HG03558 (cell line): ENCODE measurements at regions not wholly inside any gene's neighbourhood (a gene's known extent, or its start where the extent isn't known, plus 50 kb on each side); places are given as distances from the start of the nearest gene placed in this dataset.
"Not testable (repeated sequence)": the region's sequence is repeated elsewhere in the genome, so short reads cannot be mapped to it uniquely, and the experiment has no call there.

Source experiments
- ATAC-seq: cut with Tn5 transposase; IDR thresholded peaks from one replicate; pipeline ENCODE4 v1.9.1; 2021; ENCODE audit warnings: moderate number of reproducible peaks; ENCODE audit not compliant: unreplicated experiment; ENCODE audit errors: extremely low read depth

DNA sequence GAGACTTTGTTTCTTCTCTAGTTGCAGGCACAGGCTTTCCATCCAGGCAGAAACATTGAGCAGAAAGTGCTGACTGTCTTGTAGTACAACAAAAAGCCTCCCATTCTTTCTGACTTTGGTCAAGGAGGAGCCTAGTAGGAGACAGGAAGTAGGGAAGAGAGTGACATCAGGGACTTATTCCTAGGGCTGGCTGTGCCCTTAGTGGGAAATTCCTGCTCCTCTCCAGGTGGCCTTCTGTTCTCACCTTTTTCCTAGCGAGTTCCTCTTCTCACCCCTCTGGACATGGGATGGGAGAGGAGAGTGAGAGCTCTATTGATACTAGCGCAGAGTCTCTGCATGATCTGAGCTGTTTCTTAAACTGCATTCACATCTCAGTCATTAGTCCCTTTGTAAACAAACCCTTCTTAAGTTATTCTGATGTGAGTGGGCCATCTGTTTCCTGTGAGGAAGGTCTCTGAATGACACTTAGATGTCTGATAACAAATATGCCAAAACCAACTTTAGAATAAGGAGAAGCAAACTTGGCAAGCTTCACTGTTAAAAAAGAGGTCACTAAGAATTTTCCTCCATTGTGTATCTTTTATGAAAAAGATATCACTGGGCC lies 455.0 kb downstream of the GJA1 start:
- ATAC-seq: no peak

DNA sequence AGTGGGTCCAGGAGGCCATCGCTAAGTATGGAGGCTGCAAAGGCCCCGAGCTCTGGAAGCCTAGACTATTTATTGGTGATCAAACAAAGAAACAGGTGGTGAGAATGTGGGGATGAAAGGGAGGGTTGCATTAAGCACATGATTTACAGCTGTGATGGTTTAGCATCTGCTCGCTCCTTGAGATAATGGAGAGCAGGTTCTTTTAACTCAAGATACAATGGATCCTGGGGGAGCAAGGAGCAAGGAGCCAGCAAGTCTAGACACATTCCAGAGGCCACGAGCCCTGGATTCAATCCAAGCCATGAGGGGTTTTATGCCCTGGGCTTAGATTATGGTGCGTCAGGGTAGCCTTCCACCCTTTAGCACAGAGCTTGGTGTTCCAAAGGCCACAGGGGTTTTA lies 460.3 kb downstream of the GJA1 start:
- not testable (repeated sequence) for ATAC-seq

DNA sequence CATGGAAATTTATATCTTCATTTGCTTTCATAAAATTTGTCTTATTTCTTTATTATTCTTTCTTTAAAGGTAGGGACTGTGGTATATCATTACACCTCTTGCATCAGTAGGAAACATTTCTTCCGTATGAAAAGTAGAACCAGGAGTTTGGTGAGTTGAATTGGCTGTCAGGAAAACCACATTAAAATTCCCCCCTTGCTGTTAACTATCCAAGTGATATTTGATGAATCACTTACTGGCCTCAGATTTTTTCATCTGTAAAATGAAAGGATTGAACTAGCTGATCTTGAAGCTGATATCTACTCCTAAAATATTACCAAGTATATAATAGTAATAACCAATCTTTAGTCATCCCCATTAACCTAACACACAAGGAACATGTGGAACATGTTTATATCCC lies 460.9 kb downstream of the GJA1 start:
- ATAC-seq: no peak

DNA sequence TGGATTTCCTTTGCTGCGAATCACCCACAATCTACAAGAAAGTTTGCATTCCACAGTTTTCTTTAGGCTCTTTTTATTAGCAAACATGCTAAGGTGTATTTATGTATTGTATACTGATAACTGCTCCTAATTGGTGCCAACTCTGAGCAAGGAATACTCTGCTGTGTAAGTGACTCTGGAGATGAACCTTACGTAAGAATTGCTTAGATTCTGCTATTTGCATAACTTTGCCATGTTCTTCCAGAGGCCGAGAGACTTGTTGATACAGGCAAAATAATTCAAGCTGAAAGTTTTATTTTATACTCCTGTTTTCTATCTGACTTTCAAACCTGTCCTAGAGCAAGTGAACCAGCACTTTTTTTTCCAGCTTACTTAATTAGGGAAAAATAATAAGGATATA lies 461.3 kb downstream of the GJA1 start:
- no peak for ATAC-seq

DNA sequence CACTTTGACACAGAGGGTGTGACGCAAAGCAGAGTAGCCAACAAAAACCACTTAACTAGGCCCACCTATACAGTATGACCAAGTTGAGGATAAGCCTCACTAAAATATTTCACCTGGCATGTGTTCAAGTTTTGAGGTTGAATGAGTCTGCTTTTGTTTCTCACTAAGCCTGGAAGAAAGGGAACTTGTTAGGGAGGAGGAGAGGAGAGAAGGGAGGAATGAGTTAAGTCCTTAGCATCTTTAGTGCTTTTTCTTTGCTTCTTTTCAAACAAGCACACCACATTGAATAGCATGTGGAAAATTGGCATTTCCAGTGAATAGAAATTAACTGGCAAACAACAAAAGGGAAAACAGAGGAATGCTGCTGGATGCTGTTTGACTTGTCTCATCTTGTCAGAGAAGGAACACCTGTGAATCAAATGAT lies 461.9 kb downstream of the GJA1 start:
- no peak for ATAC-seq

DNA sequence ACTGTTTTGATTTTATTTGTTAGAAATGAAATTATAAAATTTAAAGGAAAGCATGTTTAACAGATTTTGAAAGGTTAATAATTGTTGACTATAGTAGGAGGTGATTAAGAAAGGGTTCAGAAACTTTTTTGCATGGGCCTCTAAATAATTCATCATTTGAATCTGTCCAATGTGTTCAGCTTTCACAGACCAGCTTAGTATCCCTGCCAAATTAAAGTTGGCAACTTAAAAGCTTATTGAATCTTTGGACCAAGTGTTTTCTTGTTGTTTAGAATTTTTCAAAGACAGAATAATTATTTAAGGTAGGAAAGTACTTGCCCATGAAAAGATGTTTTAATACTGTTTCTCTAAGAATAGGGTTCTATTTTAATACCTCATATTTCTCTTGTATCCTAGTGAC lies 466.0 kb downstream of the GJA1 start:
- ATAC-seq: no peak

DNA sequence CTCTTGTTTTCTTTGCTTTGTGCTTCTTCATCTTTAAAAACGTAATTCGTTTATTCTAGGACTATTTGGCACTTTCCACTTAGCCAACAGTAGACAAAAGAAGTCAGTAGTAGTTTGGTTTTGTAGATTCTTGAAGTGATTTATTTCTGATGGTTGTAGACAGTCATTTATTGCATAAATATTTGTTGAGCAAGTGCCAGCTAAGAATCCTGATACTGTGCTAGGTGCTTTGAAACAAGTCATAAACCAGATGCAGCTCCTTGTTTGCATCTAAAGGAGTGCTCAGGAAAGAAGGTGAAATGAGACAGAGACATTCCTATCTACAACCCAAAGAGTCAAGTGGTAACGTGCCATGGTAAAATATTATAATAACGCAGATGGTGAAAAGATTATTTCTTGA lies 469.1 kb downstream of the GJA1 start:
- ATAC-seq: no peak

DNA sequence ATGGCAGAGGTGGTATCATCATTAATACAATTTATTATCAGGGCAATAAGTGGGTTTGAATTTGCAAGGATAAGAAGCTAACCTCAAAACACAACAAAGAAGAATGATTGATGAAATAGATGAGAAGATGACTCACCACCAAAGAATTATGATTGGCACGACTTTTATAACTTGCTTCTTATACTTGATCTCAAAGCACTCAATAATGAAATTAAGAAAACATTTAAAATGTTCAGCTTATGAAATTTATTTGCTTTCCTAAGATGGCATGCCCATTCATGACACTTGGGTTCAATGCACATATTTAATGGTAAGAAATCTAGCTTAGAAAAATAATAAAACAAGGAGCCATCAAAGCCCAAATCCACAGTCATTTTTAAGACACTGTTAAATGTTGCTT lies 477.5 kb downstream of the GJA1 start:
- no peak for ATAC-seq

DNA sequence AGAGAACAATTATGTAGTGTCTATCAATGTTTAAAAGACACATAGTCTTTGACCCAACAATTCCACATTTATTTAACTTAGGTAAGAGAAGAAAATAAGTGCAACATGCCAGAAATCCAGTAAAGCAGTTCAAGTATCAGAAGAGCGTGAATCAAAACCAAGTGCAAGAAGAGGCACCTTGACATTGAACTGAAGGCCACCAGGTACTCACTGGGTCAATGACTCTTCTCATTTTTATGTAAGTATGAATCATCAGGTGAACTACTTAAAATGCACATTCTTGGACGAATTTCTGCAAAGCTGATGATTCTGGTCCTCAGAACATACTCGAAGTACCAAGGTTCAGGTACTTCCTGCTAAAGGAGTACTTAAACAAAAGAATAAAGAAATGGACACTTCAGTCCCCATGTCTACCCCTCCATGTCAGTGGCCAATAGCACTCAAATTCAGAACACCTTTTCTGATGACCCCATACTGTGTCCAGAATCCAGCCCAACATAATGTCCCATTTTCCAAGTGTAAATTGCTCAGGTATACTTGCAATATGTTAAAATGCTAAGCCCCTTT lies 481.9 kb downstream of the GJA1 start:
- ATAC-seq: no peak

DNA sequence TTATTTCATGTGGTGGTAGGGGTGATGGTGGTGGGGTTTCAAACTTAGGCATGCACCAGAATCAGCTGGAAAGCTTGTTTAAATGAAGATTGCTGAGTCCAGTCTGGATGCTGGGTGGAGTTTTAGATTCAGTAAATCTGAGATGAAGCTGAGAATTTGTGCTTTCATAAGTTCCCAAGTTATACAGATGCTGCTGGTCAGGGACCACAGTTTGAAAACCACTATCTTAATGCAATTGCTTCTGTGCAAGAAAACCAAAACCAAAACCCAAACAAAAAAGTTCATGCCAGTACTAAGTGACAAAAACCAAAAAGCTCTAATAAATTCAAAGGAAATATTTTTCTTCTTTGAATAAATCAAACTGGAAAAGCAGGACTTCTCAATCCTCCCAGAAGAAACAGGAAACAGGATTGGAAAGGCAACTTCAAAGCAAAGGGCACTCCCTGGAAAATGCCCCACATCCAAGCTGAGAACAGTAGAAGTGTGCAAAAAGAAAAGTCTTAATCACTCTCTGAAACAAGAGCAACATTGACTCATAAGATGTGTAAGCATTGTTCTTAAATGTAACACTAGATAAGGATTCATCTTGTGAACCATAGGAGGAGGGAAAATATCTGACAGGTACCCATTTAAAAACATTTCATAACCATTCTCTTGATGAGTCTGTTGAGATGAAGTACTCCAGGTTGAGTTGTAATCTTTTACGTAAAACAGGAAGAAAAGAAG lies 481.5 kb upstream of the HSF2 start:
- no peak for ATAC-seq

DNA sequence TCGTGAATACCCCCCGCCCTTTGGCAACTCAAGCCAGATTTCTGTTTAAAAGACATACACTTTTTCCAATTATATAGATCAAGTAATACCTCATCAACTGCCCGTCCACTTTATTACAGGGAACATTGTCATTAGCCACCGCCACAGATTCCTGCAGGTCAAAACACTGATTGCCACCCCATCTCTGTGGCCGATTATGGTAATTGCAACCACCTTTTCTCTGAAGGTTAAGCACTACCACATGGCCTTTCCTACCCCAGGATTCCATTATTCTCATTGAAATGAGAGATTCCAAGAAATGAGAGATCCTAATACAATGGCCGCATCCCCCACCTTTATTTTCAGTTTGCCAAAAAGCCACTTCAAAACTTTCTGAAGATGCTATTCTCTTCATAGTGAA lies 478.8 kb upstream of the HSF2 start:
- no peak for ATAC-seq

DNA sequence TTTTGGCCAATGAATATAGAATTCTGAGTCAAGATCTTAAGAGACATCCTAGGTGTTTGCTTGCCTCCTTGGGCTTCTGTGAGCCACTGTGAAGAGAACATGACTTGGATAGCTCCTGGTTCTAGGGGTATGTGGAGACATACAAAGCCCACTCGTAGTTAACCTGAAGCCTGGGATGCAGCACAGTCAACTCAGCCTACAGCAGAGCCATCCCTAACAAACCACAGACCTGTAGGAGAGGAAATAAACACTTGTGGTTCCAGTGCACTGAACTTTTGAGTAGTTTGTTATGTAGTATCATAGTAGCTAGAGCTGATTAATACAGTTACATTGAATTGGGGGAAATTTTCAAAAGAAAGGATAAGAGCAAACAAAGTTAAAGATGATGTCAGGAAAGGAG lies 474.4 kb upstream of the HSF2 start:
- ATAC-seq: no peak

DNA sequence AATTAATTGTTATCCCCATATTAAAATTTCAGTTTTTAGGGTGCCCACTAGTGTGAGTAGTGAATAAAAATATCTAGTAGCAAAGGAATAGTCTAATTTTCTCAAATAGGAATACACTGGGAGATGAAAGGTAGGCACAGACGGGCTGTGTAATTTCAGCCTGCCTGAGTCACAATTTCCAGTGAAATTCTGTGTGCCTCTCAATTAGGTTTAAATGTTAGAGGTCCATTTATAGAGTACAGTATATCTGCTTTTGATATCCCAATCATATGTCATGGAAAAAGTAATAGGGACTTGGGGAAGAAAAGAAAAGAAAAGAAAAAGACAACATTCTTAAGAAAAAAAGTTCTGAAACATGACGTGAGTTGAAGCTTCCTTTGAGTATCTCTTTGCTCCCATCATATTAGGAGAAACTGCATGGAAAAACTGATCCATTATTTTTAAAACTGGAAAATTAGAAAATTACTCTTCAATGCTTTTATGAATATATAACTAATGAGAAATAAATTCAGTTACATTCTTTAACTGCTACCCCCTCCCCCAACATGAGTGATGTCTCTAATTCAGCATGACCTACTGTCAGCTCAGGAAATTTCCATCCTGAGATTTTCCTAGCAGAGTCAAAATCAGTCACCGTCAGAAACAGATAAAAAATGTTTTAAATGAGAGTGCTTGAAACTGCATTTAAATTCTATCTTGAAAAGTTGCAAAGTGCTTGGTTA lies 473.8 kb upstream of the HSF2 start:
- ATAC-seq: no peak

DNA sequence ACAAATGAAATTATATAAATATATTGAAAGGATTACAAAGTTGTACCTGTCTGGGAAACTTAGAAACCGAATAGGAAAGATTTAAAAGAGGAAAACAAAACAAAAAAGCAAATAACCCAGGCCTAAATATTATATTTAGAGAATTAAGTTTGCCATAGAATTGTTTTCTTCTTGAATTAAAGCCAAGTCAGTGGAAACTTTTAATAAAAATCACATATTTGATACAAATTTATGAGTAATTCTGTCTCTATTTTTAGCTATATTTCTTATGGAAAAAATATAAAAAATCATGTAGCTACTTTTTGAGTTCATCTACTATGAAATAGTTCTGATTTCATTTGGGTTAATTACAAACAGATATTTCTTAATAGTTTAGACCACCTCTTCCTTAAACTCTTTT lies 470.2 kb upstream of the HSF2 start:
- ATAC-seq: no peak

DNA sequence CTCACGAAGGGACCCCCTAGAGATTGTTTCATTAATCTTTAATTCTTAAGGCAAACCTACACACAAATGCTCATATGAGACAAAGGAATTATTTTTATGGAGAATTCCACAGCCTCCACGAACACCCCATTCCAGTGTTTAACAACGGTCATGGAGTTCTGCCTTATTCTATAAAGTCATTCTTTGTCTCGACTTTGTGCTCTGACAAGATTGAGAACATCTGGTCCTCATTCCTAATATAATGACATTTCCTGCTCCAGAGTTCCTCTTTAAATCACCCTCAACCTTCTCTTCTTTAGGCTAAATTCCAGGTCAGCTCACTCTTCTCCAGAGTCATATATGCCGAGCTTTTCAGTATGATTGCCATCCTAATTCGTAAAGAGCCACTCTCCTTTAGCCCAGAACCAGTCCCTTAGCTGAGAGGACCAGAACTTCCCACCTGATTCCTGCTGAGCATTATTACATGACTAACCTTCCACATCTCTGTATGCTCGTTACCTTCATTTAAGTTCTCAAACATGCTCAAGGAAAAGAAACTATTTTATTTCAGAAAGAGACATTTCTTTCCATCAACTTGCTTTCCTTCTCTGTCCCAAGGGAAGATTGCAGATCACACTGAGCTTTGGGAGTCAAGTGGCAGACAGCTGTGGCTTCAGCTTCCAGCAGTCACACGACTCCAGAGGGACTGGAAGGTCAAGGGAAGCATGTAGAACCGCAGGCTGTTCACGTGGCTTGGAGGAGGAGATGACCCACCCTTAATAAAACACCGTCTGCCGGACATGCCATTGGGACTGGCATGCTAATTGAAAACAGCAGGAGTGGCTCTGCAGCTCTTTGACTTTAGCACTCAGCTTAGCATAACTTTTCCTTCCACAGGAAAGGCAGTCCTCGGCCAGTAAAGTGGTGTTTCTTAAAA lies 467.1 kb upstream of the HSF2 start:
- ATAC-seq: no peak

DNA sequence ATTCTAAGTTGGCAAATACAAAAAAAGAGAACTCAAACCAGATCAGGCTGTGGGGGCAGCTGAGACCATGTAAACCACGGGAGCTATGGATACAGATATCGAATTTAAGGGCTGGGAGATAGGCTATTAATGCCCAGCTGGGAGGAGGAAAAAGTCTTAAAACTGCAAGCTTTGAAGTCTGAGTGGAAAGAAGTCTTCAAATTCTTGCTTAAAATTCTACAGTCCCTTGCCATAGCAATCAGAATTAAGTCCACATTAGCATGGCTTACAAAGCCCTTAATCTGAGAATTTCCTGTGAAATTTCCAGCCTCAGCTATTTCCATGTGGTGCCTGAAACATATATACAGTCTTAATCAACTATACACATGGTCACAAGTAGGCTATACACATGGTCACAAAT lies 465.0 kb upstream of the HSF2 start:
- ATAC-seq: no peak

DNA sequence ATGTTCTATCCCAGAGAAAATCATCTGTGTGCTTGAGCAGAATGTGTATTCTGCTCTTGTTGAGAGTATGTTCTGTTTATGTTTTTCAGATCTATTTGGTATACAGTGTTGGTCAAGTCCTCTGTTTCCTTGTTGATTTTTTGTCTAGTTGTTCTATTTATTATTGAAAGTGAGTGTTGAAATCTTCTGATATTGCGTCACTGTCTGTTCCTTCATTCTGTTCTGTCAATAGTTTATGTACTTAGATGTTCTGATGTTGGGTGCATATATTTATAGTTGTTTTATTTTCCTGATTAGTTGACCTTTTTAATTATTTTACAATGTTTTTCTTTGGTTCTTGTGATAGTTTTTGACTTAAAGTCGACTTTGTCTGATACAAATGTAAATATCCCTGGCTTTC lies 458.7 kb upstream of the HSF2 start:
- no peak for ATAC-seq

DNA sequence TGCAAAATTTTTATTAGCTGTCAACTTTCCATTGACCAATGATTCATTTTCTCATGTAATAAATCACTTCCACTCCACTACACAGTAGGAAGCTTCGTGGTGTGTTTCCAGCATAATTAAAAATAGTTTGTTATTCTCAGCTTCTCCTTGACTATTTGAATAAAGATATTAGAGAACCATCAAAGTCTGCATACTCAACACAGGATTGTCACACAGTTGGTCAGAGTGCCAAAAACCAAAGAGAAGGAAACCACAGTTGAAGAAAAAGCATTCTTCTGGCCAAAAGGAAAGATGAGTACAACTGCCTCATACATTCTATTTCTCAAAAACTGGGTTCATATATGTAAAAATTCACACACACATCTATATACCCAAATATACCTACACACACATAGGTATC lies 455.1 kb upstream of the HSF2 start:
- no peak for ATAC-seq

DNA sequence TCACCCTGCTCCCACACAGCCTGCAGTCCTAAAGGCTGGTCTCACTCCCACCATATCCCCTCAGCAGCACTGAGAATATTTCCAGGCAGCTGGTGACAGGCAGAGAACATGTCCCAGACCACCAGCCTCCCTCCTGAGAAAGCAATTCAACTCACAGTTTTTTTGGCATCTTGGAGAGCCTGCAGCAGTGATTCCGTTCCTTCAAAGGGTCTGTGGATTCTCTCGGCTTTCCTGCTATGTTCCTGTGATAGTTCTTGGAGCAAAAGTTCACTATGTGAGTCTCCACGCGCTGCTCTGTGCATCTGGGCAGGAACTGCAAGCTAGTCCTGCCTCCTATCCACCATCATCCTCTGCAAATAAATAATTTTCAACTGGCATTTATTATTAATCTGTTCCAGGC lies 448.3 kb upstream of the HSF2 start:
- ATAC-seq: no peak

DNA sequence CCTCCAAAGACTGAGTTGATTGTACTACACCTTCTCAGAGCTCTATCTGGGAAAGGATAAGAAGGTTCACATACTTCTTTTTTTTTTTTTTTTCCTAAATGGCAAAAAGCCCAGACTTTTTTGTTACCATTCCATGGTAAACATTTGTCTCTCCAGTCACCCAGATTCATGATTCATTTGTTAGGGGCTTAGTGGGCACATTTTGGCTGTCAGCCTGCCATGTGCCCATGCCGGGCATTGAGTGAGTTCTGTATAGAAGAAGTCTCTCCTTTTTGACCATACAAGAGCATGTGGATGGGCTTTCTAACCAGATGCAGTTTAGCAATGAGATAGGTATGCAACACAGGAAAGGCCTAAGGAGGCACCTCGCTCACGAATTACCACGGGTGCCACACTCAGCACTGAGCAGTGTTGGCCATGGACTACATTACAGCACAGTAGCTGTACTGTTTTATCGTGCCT lies 447.5 kb upstream of the HSF2 start:
- ATAC-seq: no peak
